SK-N-SH treated with all-trans-retinoic acid at 6 μM for 48 hours (cell line): ENCODE measurements at regions not wholly inside any gene's neighbourhood (a gene's known extent, or its start where the extent isn't known, plus 50 kb on each side); places are given as distances from the start of the nearest gene placed in this dataset.

Source experiments
- ATAC-seq: fragments of 200-7000 bp; cut with Tn5 transposase; 3 replicates; pipeline ENCODE4 v1.9.1; 2020; ENCODE audit warnings: mild to moderate bottlenecking, moderate library complexity
- CREB5 ChIP-seq: fragments of 250-450 bp; sonication (Bioruptor Pico); IDR thresholded peaks from 2 replicates; pipeline ENCODE4 v1.5.1; 2020; ENCODE audit warnings: low read depth, mild to moderate bottlenecking, moderate library complexity
- CSDC2 ChIP-seq: fragments of 250-450 bp; sonication (Bioruptor Pico); IDR thresholded peaks from 2 replicates; pipeline ENCODE4 v1.5.0; 2020; ENCODE audit warnings: mild to moderate bottlenecking, moderate library complexity
- ESRRG ChIP-seq: fragments of 250-450 bp; sonication (Bioruptor Pico); IDR thresholded peaks from 2 replicates; pipeline ENCODE4 v1.6.1; 2021; ENCODE audit warnings: mild to moderate bottlenecking
- GLIS3 ChIP-seq: fragments of 250-450 bp; sonication (Bioruptor Pico); IDR thresholded peaks from 2 replicates; pipeline ENCODE4 v1.5.0; 2020; ENCODE audit warnings: mild to moderate bottlenecking, moderate library complexity
- ISL1 ChIP-seq: fragments of 250-450 bp; sonication (Bioruptor Pico); IDR thresholded peaks from 2 replicates; pipeline ENCODE4 v2.1.2; 2022; ENCODE audit warnings: mild to moderate bottlenecking, moderate library complexity
- OSR1 ChIP-seq: fragments of 250-450 bp; sonication (Bioruptor Pico); IDR thresholded peaks from 2 replicates; pipeline ENCODE4 v1.8.0; 2022; ENCODE audit warnings: moderate library complexity, mild to moderate bottlenecking, inconsistent platforms
- POU6F1 ChIP-seq: fragments of 250-450 bp; sonication (Bioruptor Pico); IDR thresholded peaks from 2 replicates; pipeline ENCODE4 v1.8.0; 2021; ENCODE audit warnings: low read depth, mild to moderate bottlenecking, moderate library complexity, borderline replicate concordance
- PPARA ChIP-seq: fragments of 250-450 bp; sonication (Bioruptor Pico); IDR thresholded peaks from 2 replicates; pipeline ENCODE4 v1.5.0; 2020; ENCODE audit warnings: mild to moderate bottlenecking, borderline replicate concordance
- RARB ChIP-seq: fragments of 250-450 bp; sonication (Bioruptor Pico); IDR thresholded peaks from 2 replicates; pipeline ENCODE4 v1.8.0; 2021; ENCODE audit warnings: mild to moderate bottlenecking, moderate library complexity
- SNAI2 ChIP-seq: fragments of 250-450 bp; sonication (Bioruptor Pico); IDR thresholded peaks from 2 replicates; pipeline ENCODE4 v1.5.0; 2020; ENCODE audit warnings: mild to moderate bottlenecking, moderate library complexity
- TCF4 ChIP-seq: fragments of 250-450 bp; sonication (Bioruptor Pico); IDR thresholded peaks from 2 replicates; pipeline ENCODE4 v1.8.0; 2021; ENCODE audit warnings: mild to moderate bottlenecking, moderate library complexity, borderline replicate concordance
- TOX ChIP-seq: fragments of 250-450 bp; sonication (Bioruptor Pico); IDR thresholded peaks from 2 replicates; pipeline ENCODE4 v1.8.0; 2021; ENCODE audit warnings: mild to moderate bottlenecking, moderate library complexity, borderline replicate concordance
- TSHZ2 ChIP-seq: fragments of 250-450 bp; sonication (Bioruptor Pico); IDR thresholded peaks from 2 replicates; pipeline ENCODE4 v1.5.0; 2020; ENCODE audit warnings: mild to moderate bottlenecking, moderate library complexity
- ZC3H10 ChIP-seq: fragments of 250-450 bp; sonication (Bioruptor Pico); IDR thresholded peaks from 2 replicates; pipeline ENCODE4 v1.5.1; 2021; ENCODE audit warnings: mild to moderate bottlenecking, moderate library complexity
- ZFP3 ChIP-seq: fragments of 250-450 bp; sonication (Bioruptor Pico); IDR thresholded peaks from 2 replicates; pipeline ENCODE4 v1.5.0; 2020; ENCODE audit warnings: mild to moderate bottlenecking, moderate library complexity
- ZFP30 ChIP-seq: fragments of 450-650 bp; formaldehyde crosslinking; IDR thresholded peaks from 2 replicates; pipeline ENCODE4 v1.5.0; 2022; ENCODE audit warnings: mild to moderate bottlenecking, moderate library complexity
- ZNF565 ChIP-seq: fragments of 450-650 bp; formaldehyde crosslinking; conservative IDR thresholded peaks from 2 replicates; pipeline ENCODE4 v1.5.0; 2020; ENCODE audit warnings: low read depth, mild to moderate bottlenecking, moderate library complexity
- ZNF70 ChIP-seq: fragments of 450-650 bp; formaldehyde crosslinking; IDR thresholded peaks from 2 replicates; pipeline ENCODE4 v1.5.0; 2020; ENCODE audit warnings: mild to moderate bottlenecking, moderate library complexity
- ZNF8 ChIP-seq: fragments of 450-650 bp; formaldehyde crosslinking; IDR thresholded peaks from 2 replicates; pipeline ENCODE4 v1.5.0; 2020; ENCODE audit warnings: mild to moderate bottlenecking, moderate library complexity
- TF ChIP-seq, protein P1 (sequence below): fragments of 250-450 bp; sonication (Bioruptor Pico); IDR thresholded peaks from 2 replicates; pipeline ENCODE4 v1.8.0; 2020; ENCODE audit warnings: mild to moderate bottlenecking, moderate library complexity, borderline replicate concordance
- TF ChIP-seq, protein P2 (sequence below): fragments of 250-450 bp; sonication (Bioruptor Pico); IDR thresholded peaks from 2 replicates; pipeline ENCODE4 v1.5.1; 2021; ENCODE audit warnings: mild to moderate bottlenecking, moderate library complexity

DNA sequence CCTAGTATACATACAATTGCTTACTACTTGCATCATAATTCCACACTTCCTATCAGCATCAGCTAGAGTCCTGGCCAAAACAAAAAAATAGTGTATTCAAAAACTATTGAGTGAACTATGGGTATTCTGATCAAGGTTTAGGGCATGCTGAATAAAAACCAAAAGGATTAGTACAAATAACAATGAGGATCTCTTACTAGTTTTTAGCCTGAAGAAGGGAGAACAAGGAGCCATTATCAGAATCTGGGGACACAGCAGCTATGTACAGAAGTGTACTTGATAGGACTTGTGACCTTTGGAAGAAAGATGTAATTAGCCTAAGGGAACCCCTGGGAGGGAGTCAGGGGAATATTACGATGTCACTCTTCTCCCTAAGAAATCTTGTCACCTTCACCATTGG lies 832.2 kb downstream of the SQOR start:
- no peak for TF ChIP-seq ZC3H10 (CRISPR knock-in tag)

GRCh38 chr15:46471096-46471495 lies 836.3 kb downstream of the SQOR start:
- TF ChIP-seq GLIS3 (no peak), TOX (CRISPR knock-in tag) (no peak), ZFP30 (CRISPR knock-in tag) (no peak), OSR1 (CRISPR knock-in tag) (no peak), ESRRG (no peak), TSHZ2 (CRISPR knock-in tag) (no peak), TCF4 (no peak), RARB (CRISPR knock-in tag) (no peak), ZNF8 (no peak), ZFP3 (no peak), ZC3H10 (CRISPR knock-in tag) (no peak), CREB5 (CRISPR knock-in tag) (no peak), ZNF565 (CRISPR knock-in tag) (no peak), CSDC2 (CRISPR knock-in tag) (no peak), POU6F1 (CRISPR knock-in tag) (no peak), PPARA (CRISPR knock-in tag) (no peak)
- TF ChIP-seq, protein P1, sequence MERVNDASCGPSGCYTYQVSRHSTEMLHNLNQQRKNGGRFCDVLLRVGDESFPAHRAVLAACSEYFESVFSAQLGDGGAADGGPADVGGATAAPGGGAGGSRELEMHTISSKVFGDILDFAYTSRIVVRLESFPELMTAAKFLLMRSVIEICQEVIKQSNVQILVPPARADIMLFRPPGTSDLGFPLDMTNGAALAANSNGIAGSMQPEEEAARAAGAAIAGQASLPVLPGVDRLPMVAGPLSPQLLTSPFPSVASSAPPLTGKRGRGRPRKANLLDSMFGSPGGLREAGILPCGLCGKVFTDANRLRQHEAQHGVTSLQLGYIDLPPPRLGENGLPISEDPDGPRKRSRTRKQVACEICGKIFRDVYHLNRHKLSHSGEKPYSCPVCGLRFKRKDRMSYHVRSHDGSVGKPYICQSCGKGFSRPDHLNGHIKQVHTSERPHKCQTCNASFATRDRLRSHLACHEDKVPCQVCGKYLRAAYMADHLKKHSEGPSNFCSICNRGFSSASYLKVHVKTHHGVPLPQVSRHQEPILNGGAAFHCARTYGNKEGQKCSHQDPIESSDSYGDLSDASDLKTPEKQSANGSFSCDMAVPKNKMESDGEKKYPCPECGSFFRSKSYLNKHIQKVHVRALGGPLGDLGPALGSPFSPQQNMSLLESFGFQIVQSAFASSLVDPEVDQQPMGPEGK (CRISPR knock-in tag) = no peak
- TF ChIP-seq, protein P2, sequence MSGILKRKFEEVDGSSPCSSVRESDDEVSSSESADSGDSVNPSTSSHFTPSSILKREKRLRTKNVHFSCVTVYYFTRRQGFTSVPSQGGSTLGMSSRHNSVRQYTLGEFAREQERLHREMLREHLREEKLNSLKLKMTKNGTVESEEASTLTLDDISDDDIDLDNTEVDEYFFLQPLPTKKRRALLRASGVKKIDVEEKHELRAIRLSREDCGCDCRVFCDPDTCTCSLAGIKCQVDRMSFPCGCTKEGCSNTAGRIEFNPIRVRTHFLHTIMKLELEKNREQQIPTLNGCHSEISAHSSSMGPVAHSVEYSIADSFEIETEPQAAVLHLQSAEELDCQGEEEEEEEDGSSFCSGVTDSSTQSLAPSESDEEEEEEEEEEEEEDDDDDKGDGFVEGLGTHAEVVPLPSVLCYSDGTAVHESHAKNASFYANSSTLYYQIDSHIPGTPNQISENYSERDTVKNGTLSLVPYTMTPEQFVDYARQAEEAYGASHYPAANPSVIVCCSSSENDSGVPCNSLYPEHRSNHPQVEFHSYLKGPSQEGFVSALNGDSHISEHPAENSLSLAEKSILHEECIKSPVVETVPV (CRISPR knock-in tag) = no peak
- ATAC-seq = no peak

More for the DNA sequence above, 832.2 kb downstream of the SQOR start:
- no peak for ATAC-seq

DNA sequence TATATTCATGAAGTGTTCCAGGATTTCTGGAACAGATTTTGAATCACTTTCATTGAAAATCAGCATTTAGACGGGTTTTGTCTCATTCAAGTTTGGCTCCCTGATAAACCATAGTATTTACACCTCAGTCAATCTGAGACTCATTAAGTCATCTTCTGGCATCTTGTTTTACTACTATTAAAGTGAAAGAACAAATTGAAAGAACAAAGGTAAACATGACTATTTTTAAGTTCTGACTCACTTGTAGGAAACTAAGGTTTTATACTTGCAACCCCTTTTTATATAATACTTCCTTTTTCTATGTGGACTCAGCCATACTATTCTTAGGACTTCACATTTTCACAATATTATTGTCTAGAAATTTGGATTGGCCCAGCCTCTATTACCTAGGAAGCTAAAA lies 854.4 kb downstream of the SQOR start:
- ATAC-seq = no peak
- TF ChIP-seq, protein P2 (CRISPR knock-in tag) = no peak
- TF ChIP-seq TSHZ2 (CRISPR knock-in tag) = no peak
- TF ChIP-seq, protein P1 (CRISPR knock-in tag) = no peak
- TF ChIP-seq ZNF8 = no peak
- no peak for TF ChIP-seq RARB (CRISPR knock-in tag)
- no peak for TF ChIP-seq TCF4
- TF ChIP-seq ZNF565 (CRISPR knock-in tag) = no peak
- TF ChIP-seq ISL1 = no peak
- TF ChIP-seq CREB5 (CRISPR knock-in tag) = no peak
- TF ChIP-seq ZNF70 (CRISPR knock-in tag) = no peak
- no peak for TF ChIP-seq ESRRG
- TF ChIP-seq CSDC2 (CRISPR knock-in tag) = no peak
- TF ChIP-seq SNAI2 (CRISPR knock-in tag) = no peak
